Peyer's patch (tissue), 4 donors: ENCODE measurements at regions not wholly inside any gene's neighbourhood (a gene's known extent, or its start where the extent isn't known, plus 50 kb on each side); places are given as distances from the start of the nearest gene placed in this dataset.

Source experiments
- DNase-seq, 3 donors: peaks; one replicate each; pipeline ENCODE4 v3.0.0-alpha.2; 2017 to 2019
- H3K27ac ChIP-seq, 4 donors: fragments of 200-600 bp; sonication (generic); one replicate each; pipeline ENCODE4 v1.5.1; 2016 to 2019
- H3K27me3 ChIP-seq, 2 donors: fragments of 200-600 bp; sonication (generic); one replicate each; pipeline ENCODE4 v1.5.1; 2019
- H3K36me3 ChIP-seq, 3 donors: fragments of 200-600 bp; sonication (generic); one replicate each; pipeline ENCODE4 v1.5.1; 2016 to 2019
- H3K4me1 ChIP-seq, 4 donors: fragments of 200-600 bp; sonication (generic); one replicate each; pipeline ENCODE4 v1.5.1; 2016 to 2019
- H3K4me3 ChIP-seq, 4 donors: fragments of 200-600 bp; sonication (generic); 1 replicate in 3 of 4; 2 replicates in 1 of 4; pipeline ENCODE4 v1.5.1; 2016 to 2019; ENCODE audit warnings: mild to moderate bottlenecking in 1 of 4
- H3K9me3 ChIP-seq, 4 donors: fragments of 200-600 bp; sonication (generic); one replicate each; pipeline ENCODE4 v1.5.1; 2016 to 2019; ENCODE audit warnings: mild to moderate bottlenecking in 1 of 4
- CTCF ChIP-seq, 6 experiments: fragments of 450-650 bp in 4 of 6; fragments of 200-600 bp in 2 of 6; sonication (generic) in 1 of 6; IDR thresholded peaks; one replicate each; pipeline ENCODE4 v1.5.1; 2017 to 2019; ENCODE audit warnings: antibody characterized with exemption in 6 of 6, mild to moderate bottlenecking in 3 of 6, moderate library complexity in 1 of 6
- POLR2A ChIP-seq, 2 donors: fragments of 450-650 bp; IDR thresholded peaks; one replicate each; pipeline ENCODE4 v1.5.1; 2017; ENCODE audit warnings: antibody characterized with exemption in 2 of 2, mild to moderate bottlenecking in 2 of 2, moderate library complexity in 2 of 2

- Histone ChIP-seq H3K9me3 (no peaks in the 10 kb centered on the region), H3K4me3 (no peak overlapping the region), H3K27me3 (no peaks in the 10 kb centered on the region), H3K27ac (peak overlapping the region; percentile 26 to 47 (median 42)), H3K4me1 (no peaks in the 10 kb centered on the region), H3K36me3 (no peaks in the 10 kb centered on the region)
- DNase-seq = no peak
- TF ChIP-seq CTCF (IDR thresholded peaks at IDR 0.05) (no peak), POLR2A (IDR thresholded peaks at IDR 0.05) (no peak)
These were observed 168.7 kb upstream of the PPP1R2C start for GRCh38 chrX:42946544-42947194.

- Histone ChIP-seq H3K36me3 (no peaks in the 10 kb centered on the region), H3K9me3 (no peaks in the 10 kb centered on the region), H3K4me3 (no peak overlapping the region), H3K4me1 (no peaks in the 10 kb centered on the region), H3K27ac (peak overlapping the region in 2 of 4 donors; percentile 17 to 40), H3K27me3 (no peaks in the 10 kb centered on the region)
- TF ChIP-seq CTCF (IDR thresholded peaks at IDR 0.05) (no peak), POLR2A (IDR thresholded peaks at IDR 0.05) (no peak)
- DNase-seq = no peak
These were observed 171.0 kb upstream of the PPP1R2C start for GRCh38 chrX:42948723-42949657.

- Histone ChIP-seq H3K27me3 (no peaks in the 10 kb centered on the region), H3K27ac (no peak overlapping the region), H3K36me3 (no peaks in the 10 kb centered on the region), H3K4me1 (no peaks in the 10 kb centered on the region), H3K4me3 (no peak overlapping the region), H3K9me3 (no peaks in the 10 kb centered on the region)
- no peak for DNase-seq
- TF ChIP-seq CTCF (IDR thresholded peaks at IDR 0.05) = no peak
- TF ChIP-seq POLR2A (IDR thresholded peaks at IDR 0.05) = no peak
These were observed 173.8 kb upstream of the PPP1R2C start for GRCh38 chrX:42951747-42952146.

GRCh38 chrX:42952621-42953020 lies 174.7 kb upstream of the PPP1R2C start:
- no peak overlapping the region for H3K27ac ChIP-seq
- DNase-seq = no peak
- no peaks in the 10 kb centered on the region for H3K9me3 ChIP-seq
- no peak for TF ChIP-seq POLR2A (IDR thresholded peaks at IDR 0.05)
- TF ChIP-seq CTCF (IDR thresholded peaks at IDR 0.05) = no peak
- no peaks in the 10 kb centered on the region for H3K27me3 ChIP-seq
- H3K4me1 ChIP-seq = no peaks in the 10 kb centered on the region
- H3K4me3 ChIP-seq = no peak overlapping the region
- no peaks in the 10 kb centered on the region for H3K36me3 ChIP-seq

GRCh38 chrX:42954880-42955279 lies 176.9 kb upstream of the PPP1R2C start:
- H3K4me1 ChIP-seq = no peaks in the 10 kb centered on the region
- no peaks in the 10 kb centered on the region for H3K27me3 ChIP-seq
- H3K4me3 ChIP-seq = no peak overlapping the region
- no peak for TF ChIP-seq CTCF (IDR thresholded peaks at IDR 0.05)
- no peak for TF ChIP-seq POLR2A (IDR thresholded peaks at IDR 0.05)
- peak overlapping the region in 2 of 4 donors; percentile 36 to 57 for H3K27ac ChIP-seq
- no peak for DNase-seq
- H3K36me3 ChIP-seq = no peaks in the 10 kb centered on the region
- no peaks in the 10 kb centered on the region for H3K9me3 ChIP-seq
